Esophagus muscularis mucosa (tissue), 4 donors: ENCODE measurements at regions not wholly inside any gene's neighbourhood (a gene's known extent, or its start where the extent isn't known, plus 50 kb on each side); places are given as distances from the start of the nearest gene placed in this dataset.

Experiments used
- CTCF ChIP-seq, 3 experiments: fragments of 200-600 bp in 2 of 3; fragments of 450-650 bp in 1 of 3; sonication (generic) in 2 of 3; IDR thresholded peaks; one replicate each; pipeline ENCODE4 v1.5.1; 2017 to 2019; ENCODE audit warnings: antibody characterized with exemption in 3 of 3, mild to moderate bottlenecking in 2 of 3, moderate library complexity in 1 of 3
- EP300 ChIP-seq: sonication (generic); formaldehyde crosslinking; IDR thresholded peaks from one replicate; pipeline ENCODE4 v1.6.1; 2017; ENCODE audit warnings: antibody characterized with exemption
- POLR2AphosphoS5 ChIP-seq, 2 donors: sonication (generic); formaldehyde crosslinking; IDR thresholded peaks; one replicate each; pipeline ENCODE4 v1.6.1; 2017; ENCODE audit warnings: antibody characterized with exemption in 2 of 2

GRCh38 chr12:66898700-66899469, 220.0 kb upstream of the GRIP1 start:
- peak in 1 of 2 donors; percentile 36 for TF ChIP-seq POLR2AphosphoS5 (IDR thresholded peaks at IDR 0.05)
- TF ChIP-seq CTCF (IDR thresholded peaks at IDR 0.05): no peak
- TF ChIP-seq EP300: no peak
